OCI-LY3 (cell line): ENCODE measurements at regions not wholly inside any gene's neighbourhood (a gene's known extent, or its start where the extent isn't known, plus 50 kb on each side); places are given as distances from the start of the nearest gene placed in this dataset.

Experiments used
- H2AFZ ChIP-seq: fragments of 200-600, 300-600 bp; shearing (Covaris generic); 2 replicates; pipeline ENCODE4 v1.6.0; 2014; ENCODE audit warnings: antibody characterized with exemption, low read depth, low read length
- H3K27ac ChIP-seq: fragments of 200-600, 300-600 bp; sonication (generic); 2 replicates; pipeline ENCODE4 v1.5.1; 2014; ENCODE audit warnings: mild to moderate bottlenecking, low read length, moderate library complexity, mixed read lengths
- H3K27me3 ChIP-seq: fragments of 200-600, 300-600 bp; sonication (generic); 2 replicates; pipeline ENCODE4 v1.6.1; 2014; ENCODE audit warnings: low read depth, low read length, mixed read lengths
- H3K36me3 ChIP-seq: fragments of 200-600, 300-600 bp; sonication (generic); replicated peaks from 2 replicates; pipeline ENCODE3; 2014; ENCODE audit warnings: low read depth, low read length, mixed read lengths
- H3K4me1 ChIP-seq: fragments of 300-600, 200-600 bp; sonication (generic); 2 replicates; pipeline ENCODE4 v1.6.1; 2014; ENCODE audit warnings: low read length, mixed read lengths
- H3K4me2 ChIP-seq: fragments of 200-600, 300-600 bp; sonication (generic); 2 replicates; pipeline ENCODE4 v1.6.1; 2014; ENCODE audit warnings: low read length, mixed read lengths
- H3K4me3 ChIP-seq: fragments of 300-600, 200-600 bp; sonication (generic); 2 replicates; pipeline ENCODE4 v1.5.1; 2014; ENCODE audit warnings: antibody characterized with exemption, mild to moderate bottlenecking, low read length, moderate library complexity
- H3K79me2 ChIP-seq: fragments of 300-600, 200-600 bp; shearing (Covaris generic); 2 replicates; pipeline ENCODE4 v1.6.1; 2014; ENCODE audit warnings: mild to moderate bottlenecking, low read length, mixed read lengths
- H3K9ac ChIP-seq: fragments of 300-600, 200-600 bp; shearing (Covaris generic); 2 replicates; pipeline ENCODE4 v1.6.0; 2014; ENCODE audit warnings: mild to moderate bottlenecking, low read length, moderate library complexity
- H3K9me3 ChIP-seq: fragments of 200-600, 300-600 bp; shearing (Covaris generic); 2 replicates; pipeline ENCODE4 v1.6.1; 2014; ENCODE audit warnings: low read length, mixed read lengths; ENCODE audit not compliant: insufficient read depth
- H4K20me1 ChIP-seq: fragments of 200-600, 300-600 bp; sonication (generic); 2 replicates; pipeline ENCODE4 v1.6.1; 2016; ENCODE audit warnings: low read length, mixed read lengths; ENCODE audit not compliant: insufficient read depth
- CTCF ChIP-seq: fragments of 200-600, 300-600 bp; sonication (generic); IDR thresholded peaks from 2 replicates; pipeline ENCODE4 v1.5.1; 2014; ENCODE audit warnings: antibody characterized with exemption, low read length, low read depth
- EZH2phosphoT487 ChIP-seq: fragments of 200-600 bp; shearing (Covaris generic); IDR thresholded peaks from 2 replicates; pipeline ENCODE4 v1.6.1; 2018; ENCODE audit warnings: antibody characterized with exemption, mixed run types, low read depth

- Histone ChIP-seq H3K79me2 (no peaks in the 10 kb centered on the region), H2AFZ (no peak overlapping the region), H3K27me3 (peaks cover 2% of the 10 kb centered on the region; the same call in 1 of the 2 replicates), H3K9me3 (no peaks in the 10 kb centered on the region), H3K4me2 (no peak overlapping the region), H3K9ac (no peak overlapping the region), H4K20me1 (no peaks in the 10 kb centered on the region), H3K4me3 (no peak overlapping the region), H3K27ac (no peak overlapping the region), H3K36me3 (no peaks in the 10 kb centered on the region), H3K4me1 (peaks cover 10% of the 10 kb centered on the region; the same call in 1 of the 2 replicates)
- TF ChIP-seq EZH2phosphoT487 (no peak), CTCF (no peak)
These were observed 115.8 kb upstream of the TOPAZ1 start for GRCh38 chr3:44125882-44126281.

- Histone ChIP-seq H3K9me3 (no peaks in the 10 kb centered on the region), H2AFZ (no peak overlapping the region), H3K79me2 (no peaks in the 10 kb centered on the region), H3K9ac (no peak overlapping the region), H3K27ac (no peak overlapping the region), H3K4me1 (peaks cover 10% of the 10 kb centered on the region; the same call in 1 of the 2 replicates), H4K20me1 (no peaks in the 10 kb centered on the region), H3K27me3 (peaks cover 23% of the 10 kb centered on the region), H3K4me2 (no peak overlapping the region), H3K36me3 (no peaks in the 10 kb centered on the region), H3K4me3 (no peak overlapping the region)
- TF ChIP-seq CTCF, result no peak
- TF ChIP-seq EZH2phosphoT487, result no peak
These were observed 113.5 kb upstream of the TOPAZ1 start for GRCh38 chr3:44128057-44128775.

GRCh38 chr3:44130249-44130648 is 111.4 kb upstream of the TOPAZ1 start:
- Histone ChIP-seq H3K9me3 (no peaks in the 10 kb centered on the region), H3K4me2 (no peak overlapping the region), H3K4me3 (no peak overlapping the region), H3K27me3 (peaks cover 38% of the 10 kb centered on the region), H2AFZ (no peak overlapping the region), H3K9ac (no peak overlapping the region), H3K27ac (no peak overlapping the region), H4K20me1 (no peaks in the 10 kb centered on the region), H3K4me1 (peaks cover 10% of the 10 kb centered on the region; the same call in 1 of the 2 replicates), H3K79me2 (no peaks in the 10 kb centered on the region), H3K36me3 (no peaks in the 10 kb centered on the region)
- no peak for TF ChIP-seq EZH2phosphoT487
- TF ChIP-seq CTCF, result no peak

DNA sequence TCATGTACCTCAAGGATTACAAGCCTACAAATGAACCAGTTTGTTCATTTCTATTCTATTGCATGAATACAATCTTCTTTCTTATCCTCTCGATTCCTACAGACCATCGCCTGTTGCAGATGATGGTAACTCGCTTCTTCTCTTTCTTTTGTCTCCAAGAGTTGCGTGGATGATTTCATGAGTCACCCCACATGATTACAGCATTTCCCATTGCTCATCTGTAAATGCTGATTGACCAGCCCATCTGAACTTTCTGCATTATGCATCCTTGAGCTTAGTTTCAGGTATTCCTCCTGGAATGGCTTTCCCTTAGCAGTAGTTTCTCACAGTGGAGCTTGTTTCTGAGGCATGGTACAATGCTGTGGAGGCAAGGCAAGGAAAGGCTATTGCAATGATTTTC is 109.6 kb upstream of the TOPAZ1 start:
- Histone ChIP-seq H3K36me3 (no peaks in the 10 kb centered on the region), H3K4me2 (no peak overlapping the region)
- TF ChIP-seq EZH2phosphoT487 (no peak), CTCF (no peak)

More for the DNA sequence above, 109.6 kb upstream of the TOPAZ1 start:
- H2AFZ ChIP-seq, result no peak overlapping the region
- no peaks in the 10 kb centered on the region for H3K9me3 ChIP-seq
- no peak overlapping the region for H3K4me3 ChIP-seq
- no peaks in the 10 kb centered on the region for H3K79me2 ChIP-seq
- H4K20me1 ChIP-seq, result no peaks in the 10 kb centered on the region
- peaks cover 10% of the 10 kb centered on the region; the same call in 1 of the 2 replicates for H3K4me1 ChIP-seq
- peaks cover 48% of the 10 kb centered on the region for H3K27me3 ChIP-seq
- no peak overlapping the region for H3K9ac ChIP-seq
- no peak overlapping the region for H3K27ac ChIP-seq
